ENCODE measurements at regions not wholly inside any gene's neighbourhood (a gene's known extent, or its start where the extent isn't known, plus 50 kb on each side); places are given as distances from the start of the nearest gene placed in this dataset.

DNA sequence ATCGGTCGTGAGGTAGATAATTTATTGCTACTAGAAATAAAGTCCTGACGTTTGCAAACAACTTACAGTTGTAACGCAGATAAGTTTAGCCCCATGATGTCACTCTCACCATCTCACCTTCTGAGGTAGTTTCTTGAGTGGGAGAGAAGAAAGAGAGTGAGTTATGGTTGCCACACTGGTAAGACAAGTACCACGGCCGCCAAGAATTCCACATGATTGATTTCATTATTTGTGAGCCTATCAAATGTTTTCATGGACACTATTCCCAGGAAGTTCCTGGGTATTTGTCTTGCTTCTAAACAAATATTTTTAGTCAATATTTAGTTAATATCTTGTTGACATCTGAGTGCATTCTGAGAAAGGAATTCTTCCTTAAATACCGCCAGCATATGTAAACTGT lies 339.4 kb upstream of the KIAA1217 start:
- Histone ChIP-seq H3K27ac (no peak overlapping the region), H3K4me3 (no peak overlapping the region), H3K9me3 (replicated peaks in 1 of 3) (no peaks in the 10 kb centered on the region), H3K4me1 (replicated peaks in 1 of 2) (no peaks in the 10 kb centered on the region), H3K27me3 (no peaks in the 10 kb centered on the region), H3K36me3 (replicated peaks in 1 of 2) (no peaks in the 10 kb centered on the region)
- no peak for DNase-seq
- intact Hi-C loops (cut with DNase I) = no loop called here
- WGBS, 4 donors = 57 to 65% (median 62%) methylated on average over 7 of the region's 7 CpGs
- TF ChIP-seq POLR2A (IDR thresholded peaks at IDR 0.05) (no peak), CTCF (IDR thresholded peaks at IDR 0.05) (no peak)

GRCh38 chr10:23869996-23870395 lies 338.9 kb upstream of the KIAA1217 start:
- WGBS, 4 donors = 63 to 79% (median 69%) methylated on average over 3 of the region's 3 CpGs
- H3K36me3 ChIP-seq (replicated peaks in 1 of 2) = no peaks in the 10 kb centered on the region
- H3K4me3 ChIP-seq = no peak overlapping the region
- H3K9me3 ChIP-seq (replicated peaks in 1 of 3) = no peaks in the 10 kb centered on the region
- H3K4me1 ChIP-seq (replicated peaks in 1 of 2) = no peaks in the 10 kb centered on the region
- intact Hi-C loops (cut with DNase I) = no loop called here
- TF ChIP-seq POLR2A (IDR thresholded peaks at IDR 0.05) (no peak), CTCF (IDR thresholded peaks at IDR 0.05) (no peak)
- no peak overlapping the region for H3K27ac ChIP-seq
- no peak for DNase-seq
- H3K27me3 ChIP-seq = no peaks in the 10 kb centered on the region

DNA sequence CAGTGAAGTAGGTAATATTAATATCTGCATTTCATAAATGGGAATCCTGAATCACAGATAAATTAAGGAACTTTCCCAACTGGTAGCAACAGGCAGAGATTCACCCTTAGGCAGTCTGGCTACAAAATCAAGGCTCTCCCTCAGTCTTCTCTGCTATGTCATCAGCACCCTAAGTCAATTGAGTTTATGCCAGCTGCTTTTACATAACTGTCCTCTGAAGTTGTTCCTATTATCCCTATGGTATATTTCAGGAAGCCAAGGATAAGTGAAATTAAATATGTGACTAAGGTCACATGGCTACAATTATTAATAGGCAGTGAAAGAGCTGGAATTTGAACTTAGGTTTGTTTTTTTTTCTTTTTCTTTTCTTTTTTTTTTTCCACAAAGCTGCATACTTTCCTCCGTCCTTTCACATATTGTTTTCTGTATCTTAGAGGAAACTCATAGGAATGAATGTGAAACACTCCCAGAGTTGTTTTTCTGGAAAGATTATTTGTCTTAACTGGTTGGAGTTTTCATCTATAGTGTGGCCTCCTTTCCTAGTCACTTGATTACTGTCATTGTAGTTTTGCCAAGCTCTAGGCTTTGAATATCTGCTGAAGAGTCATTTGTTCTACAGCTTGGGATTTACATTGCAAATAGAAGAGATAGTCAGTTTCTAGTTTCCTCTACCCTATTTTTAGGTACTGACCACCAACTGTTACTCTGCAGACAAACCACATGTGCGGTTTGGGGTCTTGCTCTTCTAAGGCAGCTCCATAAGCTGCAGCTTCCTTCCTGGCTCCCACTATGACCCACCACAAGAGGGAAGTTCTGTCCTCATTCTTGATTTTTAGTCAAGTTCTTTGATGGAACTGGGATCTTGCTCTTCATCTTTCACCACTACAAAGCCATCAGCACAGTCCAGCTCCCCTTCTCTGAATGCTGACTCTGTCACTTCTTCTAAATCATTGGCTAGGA lies 338.0 kb upstream of the KIAA1217 start:
- no peak overlapping the region for H3K4me3 ChIP-seq
- intact Hi-C loops (cut with DNase I) = no loop called here
- DNase-seq = no peak
- no peaks in the 10 kb centered on the region for H3K9me3 ChIP-seq (replicated peaks in 1 of 3)
- no peaks in the 10 kb centered on the region for H3K27me3 ChIP-seq
- H3K4me1 ChIP-seq (replicated peaks in 1 of 2) = no peaks in the 10 kb centered on the region
- H3K27ac ChIP-seq = no peak overlapping the region
- 26 to 46% (median 38%) methylated on average over 2 of the region's 2 CpGs for WGBS, 4 donors
- no peaks in the 10 kb centered on the region for H3K36me3 ChIP-seq (replicated peaks in 1 of 2)
- TF ChIP-seq POLR2A (IDR thresholded peaks at IDR 0.05) (no peak), CTCF (IDR thresholded peaks at IDR 0.05) (no peak)

GRCh38 chr10:23872290-23872689 lies 336.6 kb upstream of the KIAA1217 start:
- intact Hi-C loops (cut with DNase I) = no loop called here
- DNase-seq = no peak
- no peaks in the 10 kb centered on the region for H3K4me1 ChIP-seq (replicated peaks in 1 of 2)
- TF ChIP-seq POLR2A (IDR thresholded peaks at IDR 0.05) = no peak
- no peaks in the 10 kb centered on the region for H3K36me3 ChIP-seq (replicated peaks in 1 of 2)
- no peak overlapping the region for H3K27ac ChIP-seq
- no peaks in the 10 kb centered on the region for H3K9me3 ChIP-seq (replicated peaks in 1 of 3)
- no peaks in the 10 kb centered on the region for H3K27me3 ChIP-seq
- no peak overlapping the region for H3K4me3 ChIP-seq
- WGBS, 4 donors = 53 to 64% (median 61%) methylated on average over 2 of the region's 2 CpGs
